K562 (cell line): ENCODE measurements at regions not wholly inside any gene's neighbourhood (a gene's known extent, or its start where the extent isn't known, plus 50 kb on each side); places are given as distances from the start of the nearest gene placed in this dataset.

Experiments
- ATAC-seq: fragments of 200-7000 bp; cut with Tn5 transposase; 3 replicates; pipeline ENCODE4 v1.9.1; 2020; ENCODE audit warnings: moderate library complexity
- BruUV-seq: library from RNA; stranded (reverse); fragments of 400-500 nt; replicated peaks from 2 replicates; lab custom pipeline; 2021; lab: Mats Ljungman, UMichigan
- CTCF ChIA-PET: fragments of 300-600 bp; formaldehyde crosslinking; extraction: SDS; loops from one replicate; lab custom pipeline; 2021; ENCODE audit warnings: low intra/inter-chr PET ratio; lab: Yijun Ruan, JAX
- POLR2A ChIA-PET: fragments of 300-600, 350-650 bp; sonication (Branson Sonifier 250); formaldehyde crosslinking; extraction: SDS; loops from one replicate; lab custom pipeline; 2021; ENCODE audit warnings: antibody characterized with exemption, inconsistent platforms; lab: Yijun Ruan, JAX
- DNase-seq, 4 experiments: peaks; one replicate each; pipeline versions ENCODE4 v3.0.0 to v3.0.0-alpha.2; 2011 to 2018; ENCODE audit warnings: low spot score in 3 of 4, mixed read lengths in 3 of 4; ENCODE audit errors: extremely low read depth in 1 of 4
- FAIRE-seq: peaks from 2 replicates; lab custom pipeline; 2011; peaks lifted over from hg19 to GRCh38; lab: Jason Lieb, UNC
- H2AFZ ChIP-seq: 2 replicates; pipeline ENCODE4 v1.6.0; 2011; ENCODE audit warnings: low read depth, low read length, control low read depth, inconsistent platforms
- H3K27ac ChIP-seq: fragments of 200-600 bp; 3 replicates; pipeline ENCODE4 v1.8.0; 2011; ENCODE audit warnings: low read depth, mild to moderate bottlenecking, control low read depth, inconsistent platforms, low read length, moderate library complexity, mixed read lengths; ENCODE audit errors: extremely low read depth
- H3K27me3 ChIP-seq, 2 experiments: fragments of 300-600 bp in 1 of 2; 2 replicates in 1 of 2; 3 replicates in 1 of 2; pipeline versions ENCODE4 v1.6.0 to v1.8.0; 2011; ENCODE audit warnings: inconsistent platforms in 2 of 2, low read length in 2 of 2, mild to moderate bottlenecking in 1 of 2, mixed read lengths in 1 of 2, moderate library complexity in 1 of 2; ENCODE audit not compliant: control insufficient read depth in 2 of 2, insufficient read depth in 2 of 2
- H3K36me3 ChIP-seq: fragments of 300-600 bp; 3 replicates; pipeline ENCODE4 v1.8.0; 2011; ENCODE audit warnings: mild to moderate bottlenecking, low read length, inconsistent platforms; ENCODE audit not compliant: control insufficient read depth, insufficient read depth
- H3K4me1 ChIP-seq, 2 experiments: fragments of 200-600 bp in 1 of 2; replicated peaks in 1 of 2; 2 replicates in 1 of 2; 3 replicates in 1 of 2; pipeline versions ENCODE4 v1.5.1 to v1.8.0; 2011; ENCODE audit warnings: inconsistent platforms in 2 of 2, low read length in 2 of 2, mild to moderate bottlenecking in 1 of 2, mixed read lengths in 1 of 2, moderate library complexity in 1 of 2; ENCODE audit not compliant: control insufficient read depth in 2 of 2, insufficient read depth in 2 of 2
- H3K4me2 ChIP-seq: 2 replicates; pipeline ENCODE4 v1.6.1; 2011; ENCODE audit warnings: low read length, control low read depth, inconsistent platforms, mixed read lengths; ENCODE audit not compliant: insufficient read depth
- H3K4me3 ChIP-seq: fragments of 200-600 bp; sonication (generic), shearing (Covaris generic); 2 replicates; pipeline ENCODE4 v1.5.1; 2016; ENCODE audit warnings: control low read depth, inconsistent platforms
- H3K79me2 ChIP-seq: fragments of 200-600 bp; 3 replicates; pipeline ENCODE4 v1.8.0; 2011; ENCODE audit warnings: low read length, inconsistent platforms; ENCODE audit not compliant: control insufficient read depth, insufficient read depth
- H3K9ac ChIP-seq, 2 experiments: 2 replicates each; pipeline versions ENCODE4 v1.6.0 to v1.6.1; 2011; ENCODE audit warnings: low read depth in 2 of 2, low read length in 2 of 2, control low read depth in 1 of 2, inconsistent platforms in 1 of 2, mild to moderate bottlenecking in 1 of 2, mixed read lengths in 1 of 2; ENCODE audit not compliant: insufficient read depth in 1 of 2
- H3K9me1 ChIP-seq: one replicate; pipeline ENCODE4 v1.6.0; 2011; ENCODE audit warnings: inconsistent platforms, mild to moderate bottlenecking, low read length, moderate library complexity; ENCODE audit not compliant: control insufficient read depth, insufficient read depth
- H3K9me3 ChIP-seq: replicated peaks from 2 replicates; pipeline ENCODE4 v1.5.1; 2011; ENCODE audit warnings: low read depth, low read length, inconsistent platforms; ENCODE audit not compliant: control insufficient read depth, insufficient read depth
- H4K20me1 ChIP-seq: replicated peaks from 2 replicates; pipeline ENCODE4 v1.6.1; 2011; ENCODE audit warnings: low read length, inconsistent platforms, mixed read lengths; ENCODE audit not compliant: control insufficient read depth, insufficient read depth
- DACH1 ChIP-seq: fragments of 450-650 bp; IDR thresholded peaks from 2 replicates; pipeline ENCODE4 v1.6.1; 2018; ENCODE audit not compliant: partially characterized antibody
- NFIX ChIP-seq: fragments of 250-450 bp; sonication (Bioruptor Pico); IDR thresholded peaks from 2 replicates; pipeline ENCODE4 v1.4.0; 2020; ENCODE audit warnings: low read depth, mild to moderate bottlenecking, moderate library complexity
- PKNOX1 ChIP-seq: fragments of 450-650 bp; IDR thresholded peaks from 2 replicates; pipeline ENCODE4 v1.6.1; 2016
- POLR2B ChIP-seq: fragments of 450-650 bp; IDR thresholded peaks from 2 replicates; pipeline ENCODE4 v1.6.1; 2018; ENCODE audit warnings: low read depth; ENCODE audit not compliant: partially characterized antibody
- SPI1 ChIP-seq: IDR thresholded peaks from 2 replicates; pipeline ENCODE4 v1.6.1; 2011; ENCODE audit warnings: low read depth, low read length, control low read depth, borderline replicate concordance
- STAT5A ChIP-seq: IDR thresholded peaks from 2 replicates; pipeline ENCODE4 v1.6.1; 2012; ENCODE audit warnings: low read length, inconsistent platforms, borderline replicate concordance
- WGBS: fragments of 100-300 bp; shearing (Covaris generic); methylation state at CpG from one replicate; pipeline ENCODE4 v1.1.6; 2016; ENCODE audit warnings: low coverage, mixed read lengths; ENCODE audit not compliant: insufficient coverage; ENCODE audit errors: missing lambda C conversion rate; 5-methylcytosine and 5-hydroxymethylcytosine counted together
- in situ Hi-C: fragments of 300-500 bp; cut with MboI; formaldehyde crosslinking; loops from 4 replicates; pipeline ENCODE4 v1.15.0; 2018; ENCODE audit warnings: inconsistent platforms, mixed read lengths
- intact Hi-C: fragments of 100-400 bp; cut with micrococcal nuclease; formaldehyde crosslinking; loops from 2 replicates; pipeline ENCODE4 v1.14.2; 2022

- no peak overlapping the region for H3K27ac ChIP-seq
- BruUV-seq: no TSS peak
- no peaks in the 10 kb centered on the region for H3K79me2 ChIP-seq
- intact Hi-C loops (no loop called here), in situ Hi-C loops (no loop called here)
- peaks cover 0 to 9% of the 10 kb centered on the region in 2 experiments; a peak in 3 of 5 replicates for H3K4me1 ChIP-seq
- no peaks in the 10 kb centered on the region for H3K36me3 ChIP-seq
- FAIRE-seq (no peak), DNase-seq (no peak), ATAC-seq (no peak)
- WGBS: 46% methylated on average over 4 of the region's 4 CpGs
- POLR2A ChIA-PET: no interaction called here
- H4K20me1 ChIP-seq: no peaks in the 10 kb centered on the region
- no peaks in the 10 kb centered on the region for H3K27me3 ChIP-seq
- no peaks in the 10 kb centered on the region for H3K9me3 ChIP-seq
- no peak for TF ChIP-seq DACH1
- H3K9ac ChIP-seq: no peak overlapping the region
- H3K4me2 ChIP-seq: no peak overlapping the region
- H2AFZ ChIP-seq: peak overlapping the region; percentile 37
- CTCF ChIA-PET: no interaction called here
- no peak overlapping the region for H3K4me3 ChIP-seq
- no peaks in the 10 kb centered on the region for H3K9me1 ChIP-seq
These were observed 76.2 kb upstream of the IVNS1ABP start for GRCh38 chr1:185393205-185393604.

- BruUV-seq: no TSS peak
- peak overlapping the region; percentile 4; the same call in 1 of the 2 replicates for H3K4me2 ChIP-seq
- no peaks in the 10 kb centered on the region for H3K9me1 ChIP-seq
- H3K4me1 ChIP-seq: peaks cover 0 to 12% of the 10 kb centered on the region in 2 experiments; a peak in 3 of 5 replicates
- FAIRE-seq (no peak), DNase-seq (no peak), ATAC-seq (peak; percentile 62)
- H3K79me2 ChIP-seq: no peaks in the 10 kb centered on the region
- intact Hi-C loops: no loop called here
- H3K9me3 ChIP-seq: no peaks in the 10 kb centered on the region
- ChIA-PET POLR2A (interaction anchor here (0.6 kb wide), 1 partner anchor 559 kb away, joined by 3 read pairs; no protein-coding TSS in a partner anchor), CTCF (no interaction called here)
- H3K36me3 ChIP-seq: no peaks in the 10 kb centered on the region
- H4K20me1 ChIP-seq: no peaks in the 10 kb centered on the region
- in situ Hi-C loops: no loop called here
- TF ChIP-seq PKNOX1 (no peak), POLR2B (no peak), STAT5A (no peak), NFIX (no peak), SPI1 (no peak)
- H2AFZ ChIP-seq: peak overlapping the region; percentile 69
- H3K4me3 ChIP-seq: no peak overlapping the region
- no peak overlapping the region for H3K9ac ChIP-seq
- no peaks in the 10 kb centered on the region for H3K27me3 ChIP-seq
- peak overlapping the region; percentile 42; the same call in 2 of the 3 replicates for H3K27ac ChIP-seq
These were observed 71.8 kb upstream of the IVNS1ABP start for GRCh38 chr1:185388815-185389214.
